Omental fat pad (tissue), 3 donors: ENCODE measurements at regions not wholly inside any gene's neighbourhood (a gene's known extent, or its start where the extent isn't known, plus 50 kb on each side); places are given as distances from the start of the nearest gene placed in this dataset.
"Not testable (repeated sequence)": the region's sequence is repeated elsewhere in the genome, so short reads cannot be mapped to it uniquely, and the experiment has no call there.

Source experiments
- ATAC-seq: fragments of 150-250 bp; one replicate; pipeline ENCODE4 v1.9.1; 2016; ENCODE audit warnings: mild to moderate bottlenecking, moderate library complexity; ENCODE audit not compliant: low FRiP score
- DNase-seq: peaks from one replicate; pipeline ENCODE4 v3.0.0-alpha.2; 2019; ENCODE audit warnings: low spot score
- TF ChIP-seq, protein P1 (sequence below), 3 donors: fragments of 450-650 bp; IDR thresholded peaks; one replicate each; pipeline ENCODE4 v1.5.1; 2016 to 2017; ENCODE audit warnings: antibody characterized with exemption in 3 of 3, mild to moderate bottlenecking in 3 of 3, moderate library complexity in 2 of 3

DNA sequence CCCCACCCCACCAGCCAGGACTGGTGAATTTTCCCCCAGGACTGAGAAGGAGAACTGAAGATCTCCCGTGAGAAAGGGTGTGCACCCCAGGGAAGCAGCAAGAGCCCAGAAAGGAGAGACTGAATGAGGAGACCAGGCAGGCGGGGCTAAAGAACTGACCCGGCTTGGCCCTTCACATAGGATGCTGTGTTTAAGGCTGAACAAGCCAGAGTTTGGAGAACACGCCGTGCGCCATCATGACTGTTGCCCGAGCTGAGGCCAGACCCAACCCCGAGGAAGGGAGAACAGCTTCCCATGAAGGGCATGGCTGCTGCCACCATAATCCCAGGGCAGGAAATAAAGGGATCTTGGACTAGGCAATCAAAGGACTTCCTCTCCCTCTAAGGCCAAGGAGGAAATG is 104.7 kb upstream of the SRSF6 start:
- DNase-seq (no peak), ATAC-seq (peak; percentile 54)
- TF ChIP-seq, protein P1, sequence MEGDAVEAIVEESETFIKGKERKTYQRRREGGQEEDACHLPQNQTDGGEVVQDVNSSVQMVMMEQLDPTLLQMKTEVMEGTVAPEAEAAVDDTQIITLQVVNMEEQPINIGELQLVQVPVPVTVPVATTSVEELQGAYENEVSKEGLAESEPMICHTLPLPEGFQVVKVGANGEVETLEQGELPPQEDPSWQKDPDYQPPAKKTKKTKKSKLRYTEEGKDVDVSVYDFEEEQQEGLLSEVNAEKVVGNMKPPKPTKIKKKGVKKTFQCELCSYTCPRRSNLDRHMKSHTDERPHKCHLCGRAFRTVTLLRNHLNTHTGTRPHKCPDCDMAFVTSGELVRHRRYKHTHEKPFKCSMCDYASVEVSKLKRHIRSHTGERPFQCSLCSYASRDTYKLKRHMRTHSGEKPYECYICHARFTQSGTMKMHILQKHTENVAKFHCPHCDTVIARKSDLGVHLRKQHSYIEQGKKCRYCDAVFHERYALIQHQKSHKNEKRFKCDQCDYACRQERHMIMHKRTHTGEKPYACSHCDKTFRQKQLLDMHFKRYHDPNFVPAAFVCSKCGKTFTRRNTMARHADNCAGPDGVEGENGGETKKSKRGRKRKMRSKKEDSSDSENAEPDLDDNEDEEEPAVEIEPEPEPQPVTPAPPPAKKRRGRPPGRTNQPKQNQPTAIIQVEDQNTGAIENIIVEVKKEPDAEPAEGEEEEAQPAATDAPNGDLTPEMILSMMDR (IDR thresholded peaks at IDR 0.05), result no peak

DNA sequence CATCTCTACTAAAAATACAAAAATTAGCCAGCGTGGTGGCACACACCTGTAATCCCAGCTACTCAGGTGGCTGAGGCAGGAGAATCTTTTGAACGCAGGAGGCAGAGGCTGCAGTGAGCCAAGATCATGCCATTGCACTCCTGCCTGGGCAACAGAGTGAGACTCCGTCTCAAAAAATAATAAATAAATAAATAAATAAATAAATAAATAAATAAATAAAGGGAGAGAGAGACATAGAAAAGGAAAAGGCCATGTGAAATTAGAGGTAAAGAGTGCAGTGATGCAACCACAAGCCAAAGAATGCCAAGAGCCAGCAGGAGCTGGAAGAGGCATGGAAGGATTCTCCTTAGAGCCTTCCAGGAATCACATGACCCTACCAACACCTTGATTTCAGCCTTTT is 107.0 kb upstream of the SRSF6 start:
- ATAC-seq, DNase-seq: not testable (repeated sequence)

GRCh38 chr20:43349841-43350240 is 107.9 kb upstream of the SRSF6 start:
- DNase-seq, result no peak
- ATAC-seq, result no peak
- TF ChIP-seq, protein P1 (IDR thresholded peaks at IDR 0.05), result no peak

GRCh38 chr20:43347839-43348238 is 109.9 kb upstream of the SRSF6 start:
- not testable (repeated sequence) for DNase-seq, ATAC-seq

DNA sequence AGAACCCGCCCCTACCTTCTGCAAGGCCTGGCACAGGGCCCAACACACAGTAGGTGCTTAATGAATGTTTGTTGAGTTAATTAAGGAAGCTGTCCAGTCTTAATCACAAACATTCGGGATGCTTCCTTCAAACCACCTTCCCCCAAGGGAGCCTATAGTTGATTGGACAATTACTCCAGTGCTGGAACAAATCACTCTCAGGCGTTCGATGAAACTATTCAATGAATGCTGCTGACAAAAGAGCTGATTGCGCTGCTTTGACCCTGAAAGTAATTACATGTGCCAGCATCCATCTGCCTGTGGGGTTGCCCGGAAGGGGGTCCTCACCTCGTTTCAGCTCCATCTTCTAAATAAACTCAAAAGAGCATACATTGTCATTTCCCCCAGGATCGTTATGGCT is 112.0 kb upstream of the SRSF6 start:
- no peak for ATAC-seq
- no peak for DNase-seq
- TF ChIP-seq, protein P1 (IDR thresholded peaks at IDR 0.05), result no peak

- DNase-seq, result no peak
- ATAC-seq, result no peak
- TF ChIP-seq, protein P1 (IDR thresholded peaks at IDR 0.05), result no peak
Measured at GRCh38 chr20:43341511-43341910, 116.2 kb upstream of the SRSF6 start.

GRCh38 chr20:43337036-43337435 is 120.7 kb upstream of the SRSF6 start:
- DNase-seq (no peak), ATAC-seq (no peak)
- TF ChIP-seq, protein P1 (IDR thresholded peaks at IDR 0.05), result no peak

DNA sequence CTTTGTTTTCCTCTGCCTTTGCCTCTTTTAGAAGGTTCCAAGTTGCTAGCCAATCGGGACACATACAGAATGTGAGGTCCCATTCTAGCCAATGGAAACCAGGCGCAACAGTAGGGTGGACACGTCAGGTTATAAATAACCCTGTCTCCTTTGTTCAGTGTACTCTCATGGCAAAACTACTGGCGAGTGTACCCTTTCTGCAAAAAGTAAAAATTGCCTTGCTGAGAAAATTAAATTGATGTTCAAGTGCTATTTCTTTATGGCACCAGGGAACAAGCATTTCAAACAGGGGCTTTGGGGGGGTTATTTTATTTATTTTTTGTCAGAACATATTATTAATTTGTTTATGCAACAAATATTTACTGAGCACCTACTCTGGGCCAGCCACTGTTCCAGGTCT is 123.6 kb upstream of the SRSF6 start:
- ATAC-seq, result no peak
- TF ChIP-seq, protein P1 (IDR thresholded peaks at IDR 0.05), result no peak
- no peak for DNase-seq
